SK-N-MC (cell line): ENCODE measurements at regions not wholly inside any gene's neighbourhood (a gene's known extent, or its start where the extent isn't known, plus 50 kb on each side); places are given as distances from the start of the nearest gene placed in this dataset.

Experiments used
- EZH2 ChIP-seq: fragments of 200-600 bp; sonication (generic); IDR thresholded peaks from one replicate; pipeline ENCODE4 v1.6.1; 2017; ENCODE audit warnings: antibody characterized with exemption
- POLR2AphosphoS5 ChIP-seq: IDR thresholded peaks from 2 replicates; pipeline ENCODE4 v1.6.1; 2012; ENCODE audit warnings: mild to moderate bottlenecking, low read depth, low read length, borderline replicate concordance

DNA sequence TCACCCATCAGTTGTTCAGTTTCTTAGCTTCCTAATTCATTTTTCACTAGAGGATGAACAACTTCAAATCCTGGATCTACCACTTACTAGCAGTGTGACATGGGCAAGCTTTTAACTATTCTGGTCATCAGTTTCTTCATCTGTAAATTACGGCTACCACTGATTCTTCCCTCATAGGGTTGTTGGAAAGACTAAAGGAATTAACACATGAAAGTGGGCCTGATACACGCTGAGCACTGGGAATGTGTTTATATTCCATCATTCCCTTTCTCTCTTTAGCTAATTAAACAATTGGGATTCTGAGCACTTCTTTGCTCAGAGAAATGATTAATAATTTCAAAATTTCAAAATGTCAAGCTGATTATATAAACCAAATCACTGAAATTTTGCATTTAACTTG lies 862.3 kb upstream of the GCFC2 start:
- TF ChIP-seq EZH2 (no peak), POLR2AphosphoS5 (no peak)
